WERI-Rb-1 (cell line): ENCODE measurements at regions not wholly inside any gene's neighbourhood (a gene's known extent, or its start where the extent isn't known, plus 50 kb on each side); places are given as distances from the start of the nearest gene placed in this dataset.

ENCODE experiments used
- DNase-seq: peaks from one replicate; pipeline ENCODE4 v3.0.0-alpha.2; 2020
- H3K27ac ChIP-seq: fragments of 250-450 bp; sonication (Bioruptor Pico); 2 replicates; pipeline ENCODE4 v1.5.1; 2020; ENCODE audit warnings: mild to moderate bottlenecking, moderate library complexity
- H3K27me3 ChIP-seq: fragments of 250-450 bp; sonication (Bioruptor Pico); 2 replicates; pipeline ENCODE4 v1.5.1; 2021; ENCODE audit warnings: mild to moderate bottlenecking, low read depth, moderate library complexity; ENCODE audit not compliant: insufficient read depth, severe bottlenecking
- H3K36me3 ChIP-seq: fragments of 250-450 bp; sonication (Bioruptor Pico); 2 replicates; pipeline ENCODE4 v1.5.1; 2020; ENCODE audit warnings: mild to moderate bottlenecking, moderate library complexity
- H3K4me3 ChIP-seq: 2 replicates; pipeline ENCODE4 v1.5.1; 2011; ENCODE audit warnings: low read depth, mild to moderate bottlenecking, control low read depth, low read length
- H3K9me3 ChIP-seq: fragments of 250-450 bp; sonication (Bioruptor Pico); 2 replicates; pipeline ENCODE4 v1.5.1; 2021; ENCODE audit warnings: mild to moderate bottlenecking, moderate library complexity; ENCODE audit not compliant: severe bottlenecking
- TF ChIP-seq, protein P1 (sequence below): IDR thresholded peaks from 2 replicates; pipeline ENCODE4 v1.5.1; 2011; ENCODE audit warnings: low read depth, mild to moderate bottlenecking, control low read depth, inconsistent platforms, low read length

GRCh38 chr12:68487721-68488309, 122.9 kb upstream of the RAP1B start:
- H3K27me3 ChIP-seq = no peaks in the 10 kb centered on the region
- no peak for DNase-seq
- TF ChIP-seq, protein P1, sequence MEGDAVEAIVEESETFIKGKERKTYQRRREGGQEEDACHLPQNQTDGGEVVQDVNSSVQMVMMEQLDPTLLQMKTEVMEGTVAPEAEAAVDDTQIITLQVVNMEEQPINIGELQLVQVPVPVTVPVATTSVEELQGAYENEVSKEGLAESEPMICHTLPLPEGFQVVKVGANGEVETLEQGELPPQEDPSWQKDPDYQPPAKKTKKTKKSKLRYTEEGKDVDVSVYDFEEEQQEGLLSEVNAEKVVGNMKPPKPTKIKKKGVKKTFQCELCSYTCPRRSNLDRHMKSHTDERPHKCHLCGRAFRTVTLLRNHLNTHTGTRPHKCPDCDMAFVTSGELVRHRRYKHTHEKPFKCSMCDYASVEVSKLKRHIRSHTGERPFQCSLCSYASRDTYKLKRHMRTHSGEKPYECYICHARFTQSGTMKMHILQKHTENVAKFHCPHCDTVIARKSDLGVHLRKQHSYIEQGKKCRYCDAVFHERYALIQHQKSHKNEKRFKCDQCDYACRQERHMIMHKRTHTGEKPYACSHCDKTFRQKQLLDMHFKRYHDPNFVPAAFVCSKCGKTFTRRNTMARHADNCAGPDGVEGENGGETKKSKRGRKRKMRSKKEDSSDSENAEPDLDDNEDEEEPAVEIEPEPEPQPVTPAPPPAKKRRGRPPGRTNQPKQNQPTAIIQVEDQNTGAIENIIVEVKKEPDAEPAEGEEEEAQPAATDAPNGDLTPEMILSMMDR = no peak
- H3K27ac ChIP-seq = no peak overlapping the region
- no peak overlapping the region for H3K4me3 ChIP-seq
- H3K9me3 ChIP-seq = no peaks in the 10 kb centered on the region
- no peaks in the 10 kb centered on the region for H3K36me3 ChIP-seq

DNA sequence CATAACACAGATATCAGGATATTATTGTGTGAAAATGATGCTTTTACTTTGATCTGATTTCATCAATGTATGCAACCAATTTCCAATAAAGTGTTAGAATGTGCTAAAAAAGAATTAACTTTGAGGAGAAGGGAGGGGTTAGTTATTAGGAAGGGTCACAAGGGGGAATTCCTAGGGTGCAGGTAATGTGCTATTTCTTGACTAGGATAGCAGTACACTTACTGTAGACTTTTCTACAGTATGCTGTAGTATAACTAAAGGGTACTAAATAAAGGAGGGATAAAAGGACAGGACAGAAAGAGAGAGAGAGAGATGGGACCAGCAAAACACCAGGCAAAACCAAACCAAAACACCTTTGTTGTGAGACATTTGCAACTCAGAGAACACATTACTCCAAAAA, 121.4 kb upstream of the RAP1B start:
- TF ChIP-seq, protein P1 = no peak
- no peaks in the 10 kb centered on the region for H3K36me3 ChIP-seq
- no peak for DNase-seq
- H3K27me3 ChIP-seq = no peaks in the 10 kb centered on the region
- no peak overlapping the region for H3K27ac ChIP-seq
- H3K9me3 ChIP-seq = no peaks in the 10 kb centered on the region
- H3K4me3 ChIP-seq = no peak overlapping the region

- DNase-seq = no peak
- H3K4me3 ChIP-seq = no peak overlapping the region
- no peaks in the 10 kb centered on the region for H3K36me3 ChIP-seq
- no peak overlapping the region for H3K27ac ChIP-seq
- TF ChIP-seq, protein P1 = no peak
- no peaks in the 10 kb centered on the region for H3K9me3 ChIP-seq
- no peaks in the 10 kb centered on the region for H3K27me3 ChIP-seq
Observed at GRCh38 chr12:68490476-68490875, 120.2 kb upstream of the RAP1B start.

GRCh38 chr12:68491204-68491960, 119.3 kb upstream of the RAP1B start:
- no peaks in the 10 kb centered on the region for H3K27me3 ChIP-seq
- H3K4me3 ChIP-seq = no peak overlapping the region
- no peak overlapping the region for H3K27ac ChIP-seq
- TF ChIP-seq, protein P1 = no peak
- H3K9me3 ChIP-seq = no peaks in the 10 kb centered on the region
- no peaks in the 10 kb centered on the region for H3K36me3 ChIP-seq
- DNase-seq = no peak

- TF ChIP-seq, protein P1 = no peak
- Histone ChIP-seq H3K9me3 (no peaks in the 10 kb centered on the region), H3K27me3 (no peaks in the 10 kb centered on the region), H3K4me3 (no peak overlapping the region), H3K36me3 (no peaks in the 10 kb centered on the region), H3K27ac (no peak overlapping the region)
- no peak for DNase-seq
Observed at GRCh38 chr12:68495336-68496070, 115.2 kb upstream of the RAP1B start.
